ENCODE measurements at regions not wholly inside any gene's neighbourhood (a gene's known extent, or its start where the extent isn't known, plus 50 kb on each side); places are given as distances from the start of the nearest gene placed in this dataset.

- ATAC-seq (no peak), DNase-seq (no peak)
- Histone ChIP-seq H3K9me3 (peaks cover 0 to 4% (median 0%) of the 10 kb centered on the region in 3 donors), H3K27me3 (no peaks in the 10 kb centered on the region), H3K4me3 (no peak overlapping the region), H3K36me3 (no peaks in the 10 kb centered on the region), H3K27ac (no peak overlapping the region), H3K4me1 (no peaks in the 10 kb centered on the region)
- in situ Hi-C loops (cut with MboI; ENCODE audit: low sequenced_read_pairs in 4 of 4), result no loop called here
- TF ChIP-seq POLR2A (IDR thresholded peaks at IDR 0.05) (no peak), CTCF (IDR thresholded peaks at IDR 0.05 in 4 of 5, conservative IDR thresholded peaks at IDR 0.05 in 1 of 5) (no peak)
- intact Hi-C loops (cut with DNase I; ENCODE audit: low total_unique reads), result no loop called here
These were observed 878.2 kb downstream of the MAT2B start for GRCh38 chr5:164383662-164384061.

- Histone ChIP-seq H3K4me3 (no peak overlapping the region), H3K36me3 (no peaks in the 10 kb centered on the region), H3K4me1 (no peaks in the 10 kb centered on the region), H3K9me3 (no peaks in the 10 kb centered on the region), H3K27me3 (no peaks in the 10 kb centered on the region), H3K27ac (no peak overlapping the region)
- TF ChIP-seq POLR2A (IDR thresholded peaks at IDR 0.05) (no peak), CTCF (IDR thresholded peaks at IDR 0.05 in 4 of 5, conservative IDR thresholded peaks at IDR 0.05 in 1 of 5) (no peak)
- ATAC-seq (no peak), DNase-seq (no peak)
- intact Hi-C loops (cut with DNase I; ENCODE audit: low total_unique reads), result no loop called here
- in situ Hi-C loops (cut with MboI; ENCODE audit: low sequenced_read_pairs in 4 of 4), result no loop called here
These were observed 887.1 kb downstream of the MAT2B start for GRCh38 chr5:164392531-164392930.

GRCh38 chr5:164394686-164395194 is 889.3 kb downstream of the MAT2B start:
- Histone ChIP-seq H3K4me3 (no peak overlapping the region), H3K9me3 (no peaks in the 10 kb centered on the region), H3K4me1 (no peaks in the 10 kb centered on the region), H3K27me3 (no peaks in the 10 kb centered on the region), H3K36me3 (no peaks in the 10 kb centered on the region), H3K27ac (no peak overlapping the region)
- ATAC-seq (no peak), DNase-seq (no peak)
- intact Hi-C loops (cut with DNase I; ENCODE audit: low total_unique reads) (no loop called here), in situ Hi-C loops (cut with MboI; ENCODE audit: low sequenced_read_pairs in 4 of 4) (no loop called here)
- TF ChIP-seq CTCF (IDR thresholded peaks at IDR 0.05 in 4 of 5, conservative IDR thresholded peaks at IDR 0.05 in 1 of 5) (no peak), POLR2A (IDR thresholded peaks at IDR 0.05) (no peak)

- H3K4me1 ChIP-seq, result no peaks in the 10 kb centered on the region
- intact Hi-C loops (cut with DNase I; ENCODE audit: low total_unique reads) (no loop called here), in situ Hi-C loops (cut with MboI; ENCODE audit: low sequenced_read_pairs in 4 of 4) (no loop called here)
- no peaks in the 10 kb centered on the region for H3K9me3 ChIP-seq
- no peaks in the 10 kb centered on the region for H3K36me3 ChIP-seq
- DNase-seq (no peak), ATAC-seq (no peak)
- H3K27me3 ChIP-seq, result no peaks in the 10 kb centered on the region
- no peak for TF ChIP-seq CTCF (IDR thresholded peaks at IDR 0.05 in 4 of 5, conservative IDR thresholded peaks at IDR 0.05 in 1 of 5)
- no peak overlapping the region for H3K27ac ChIP-seq
- no peak overlapping the region for H3K4me3 ChIP-seq
These were observed 907.1 kb downstream of the MAT2B start for GRCh38 chr5:164412531-164412930.

- TF ChIP-seq POLR2A (IDR thresholded peaks at IDR 0.05) (no peak), CTCF (IDR thresholded peaks at IDR 0.05 in 4 of 5, conservative IDR thresholded peaks at IDR 0.05 in 1 of 5) (no peak)
- intact Hi-C loops (cut with DNase I; ENCODE audit: low total_unique reads), result no loop called here
- no peak for ATAC-seq
- DNase-seq, result no peak
- Histone ChIP-seq H3K36me3 (no peaks in the 10 kb centered on the region), H3K9me3 (no peaks in the 10 kb centered on the region), H3K27ac (no peak overlapping the region), H3K27me3 (no peaks in the 10 kb centered on the region), H3K4me1 (no peaks in the 10 kb centered on the region), H3K4me3 (no peak overlapping the region)
- in situ Hi-C loops (cut with MboI; ENCODE audit: low sequenced_read_pairs in 4 of 4), result no loop called here
These were observed 914.7 kb downstream of the MAT2B start for GRCh38 chr5:164420161-164420560.

All from gastrocnemius medialis (tissue), 4 donors.